GM12878 (cell line): ENCODE measurements at regions not wholly inside any gene's neighbourhood (a gene's known extent, or its start where the extent isn't known, plus 50 kb on each side); places are given as distances from the start of the nearest gene placed in this dataset.

Source experiments
- ATAC-seq: fragments of 200-7000 bp; cut with Tn5 transposase; 3 replicates; pipeline ENCODE4 v1.9.1; 2020; ENCODE audit warnings: mild to moderate bottlenecking, moderate library complexity
- BruUV-seq: library from RNA; stranded (reverse); fragments of 400-500 nt; replicated peaks from 2 replicates; lab custom pipeline; 2021; lab: Mats Ljungman, UMichigan
- CTCF ChIA-PET: fragments of 300-600 bp; sonication (Branson Sonifier 250); formaldehyde crosslinking; extraction: SDS; loops from one replicate; lab custom pipeline; 2021; ENCODE audit warnings: inconsistent platforms; lab: Yijun Ruan, JAX
- POLR2A ChIA-PET: fragments of 350-600 bp; formaldehyde crosslinking; extraction: SDS; loops from one replicate; lab custom pipeline; 2021; ENCODE audit warnings: inconsistent platforms; lab: Charles Lee
- RAD21 ChIA-PET: fragments of 300-600 bp; sonication (Branson Sonifier 250); formaldehyde crosslinking; loops from one replicate; lab custom pipeline; 2023; ENCODE audit warnings: antibody characterized with exemption; ENCODE audit not compliant: unreplicated experiment; lab: Charles Lee
- SMC1A ChIA-PET: fragments of 300-600 bp; sonication (Branson Sonifier 250); formaldehyde crosslinking; loops from one replicate; lab custom pipeline; 2023; ENCODE audit not compliant: unreplicated experiment, uncharacterized antibody; lab: Charles Lee
- DNase-seq: peaks from one replicate; pipeline ENCODE4 v3.0.0-alpha.2; 2011; ENCODE audit warnings: low read depth, low spot score
- FAIRE-seq: peaks from 3 replicates; lab custom pipeline; 2011; peaks lifted over from hg19 to GRCh38; lab: Jason Lieb, UNC
- H2AFZ ChIP-seq: 2 replicates; pipeline ENCODE4 v1.6.0; 2011; ENCODE audit warnings: low read depth, low read length, control low read depth; ENCODE audit not compliant: control insufficient read depth
- H3K27ac ChIP-seq: 2 replicates; pipeline ENCODE4 v1.5.1; 2011; ENCODE audit warnings: control low read depth; ENCODE audit not compliant: control insufficient read depth, insufficient read depth
- H3K27me3 ChIP-seq, 2 experiments: replicated peaks in 1 of 2; 2 replicates each; pipeline versions ENCODE4 v1.6.0 to v1.6.1; 2011; ENCODE audit warnings: low read length in 1 of 2; ENCODE audit not compliant: control insufficient read depth in 2 of 2, insufficient read depth in 2 of 2
- H3K36me3 ChIP-seq, 2 experiments: 2 replicates each; pipeline ENCODE4 v1.5.1; 2011; ENCODE audit warnings: low read length in 1 of 2; ENCODE audit not compliant: control insufficient read depth in 2 of 2, insufficient read depth in 2 of 2
- H3K4me1 ChIP-seq: 2 replicates; pipeline ENCODE4 v1.6.1; 2011; ENCODE audit warnings: mild to moderate bottlenecking, low read length, moderate library complexity, mixed read lengths; ENCODE audit not compliant: control insufficient read depth, insufficient read depth
- H3K4me2 ChIP-seq: 2 replicates; pipeline ENCODE4 v1.6.0; 2011; ENCODE audit warnings: control low read depth; ENCODE audit not compliant: control insufficient read depth, insufficient read depth
- H3K4me3 ChIP-seq: fragments of 200-600 bp; sonication (generic); 2 replicates; pipeline ENCODE4 v1.5.1; 2016
- H3K79me2 ChIP-seq: 2 replicates; pipeline ENCODE4 v1.6.0; 2011; ENCODE audit warnings: low read length; ENCODE audit not compliant: control insufficient read depth, insufficient read depth
- H3K9ac ChIP-seq: 2 replicates; pipeline ENCODE4 v1.8.0; 2011; ENCODE audit warnings: low read length, control low read depth, mixed read lengths; ENCODE audit not compliant: control insufficient read depth, insufficient read depth
- H3K9me3 ChIP-seq: replicated peaks from 3 replicates; pipeline ENCODE4 v1.5.1; 2011; ENCODE audit warnings: mild to moderate bottlenecking, low read length; ENCODE audit not compliant: control insufficient read depth, insufficient read depth
- H4K20me1 ChIP-seq: 2 replicates; pipeline ENCODE4 v1.6.0; 2011; ENCODE audit not compliant: control insufficient read depth, insufficient read depth
- ATF2 ChIP-seq: IDR thresholded peaks from 2 replicates; pipeline ENCODE4 v1.6.1; 2012; ENCODE audit warnings: low read length, inconsistent platforms
- BACH1 ChIP-seq: fragments of 450-650 bp; IDR thresholded peaks from 2 replicates; pipeline ENCODE4 v1.6.1; 2017; ENCODE audit warnings: mild to moderate bottlenecking, borderline replicate concordance
- BCL3 ChIP-seq: IDR thresholded peaks from 2 replicates; pipeline ENCODE4 v1.6.1; 2011; ENCODE audit warnings: borderline replicate concordance, low read depth, mild to moderate bottlenecking, moderate library complexity, low read length; ENCODE audit not compliant: insufficient read depth, poor library complexity, severe bottlenecking
- CBX3 ChIP-seq: fragments of 200-600 bp; sonication (generic); IDR thresholded peaks from 2 replicates; pipeline ENCODE4 v1.6.1; 2016; ENCODE audit warnings: low read depth, borderline replicate concordance
- CHD4 ChIP-seq: fragments of 200-600 bp; sonication (generic); IDR thresholded peaks from 2 replicates; pipeline ENCODE4 v1.6.1; 2016; ENCODE audit warnings: mild to moderate bottlenecking
- ESRRA ChIP-seq: IDR thresholded peaks from 2 replicates; pipeline ENCODE4 v1.6.1; 2012; ENCODE audit warnings: mild to moderate bottlenecking, low read length, improper control_type of control experiment
- ETV6 ChIP-seq, 2 experiments: fragments of 450-650 bp in 1 of 2; IDR thresholded peaks in 1 of 2; conservative IDR thresholded peaks in 1 of 2; 2 replicates each; pipeline ENCODE4 v1.6.1; 2014; ENCODE audit warnings: antibody characterized with exemption in 1 of 2, borderline replicate concordance in 1 of 2, low read depth in 1 of 2, mild to moderate bottlenecking in 1 of 2, moderate library complexity in 1 of 2
- LARP7 ChIP-seq: fragments of 450-650 bp; IDR thresholded peaks from 2 replicates; pipeline ENCODE4 v1.6.1; 2017; ENCODE audit warnings: mild to moderate bottlenecking
- MEF2A ChIP-seq: IDR thresholded peaks from 2 replicates; pipeline ENCODE4 v1.6.1; 2011; ENCODE audit warnings: low read depth, mild to moderate bottlenecking, low read length, moderate library complexity; ENCODE audit not compliant: insufficient read depth
- RAD21 ChIP-seq: IDR thresholded peaks from 2 replicates; pipeline ENCODE4 v1.6.1; 2011; ENCODE audit warnings: mild to moderate bottlenecking, low read depth, low read length, moderate library complexity; ENCODE audit not compliant: insufficient read depth
- RCOR1 ChIP-seq: conservative IDR thresholded peaks from 2 replicates; pipeline ENCODE4 v1.6.1; 2012; ENCODE audit warnings: low read depth, low read length, improper control_type of control experiment
- SMARCA5 ChIP-seq: fragments of 450-650 bp; IDR thresholded peaks from 2 replicates; pipeline ENCODE4 v1.6.1; 2017; ENCODE audit warnings: mild to moderate bottlenecking
- YBX1 ChIP-seq: fragments of 450-650 bp; IDR thresholded peaks from 2 replicates; pipeline ENCODE4 v1.6.1; 2016; ENCODE audit warnings: antibody characterized with exemption
- ZNF274 ChIP-seq: IDR thresholded peaks from one replicate; pipeline ENCODE4 v1.8.0; 2011; ENCODE audit not compliant: insufficient read length, insufficient read depth
- ZZZ3 ChIP-seq: IDR thresholded peaks from 2 replicates; pipeline ENCODE4 v1.6.1; 2011; ENCODE audit warnings: low read depth; ENCODE audit not compliant: control insufficient read depth, insufficient read length
- WGBS: methylation state at CpG from one replicate; pipeline ENCODE4 v1.1.6; 2016; ENCODE audit warnings: low lambda C conversion rate; ENCODE audit not compliant: insufficient replicate concordance, insufficient coverage; ENCODE audit errors: missing lambda C conversion rate; 5-methylcytosine and 5-hydroxymethylcytosine counted together
- in situ Hi-C: fragments of 300-500 bp; cut with MboI; formaldehyde crosslinking; loops from 9 replicates; pipeline ENCODE4 v1.14.3; 2018; ENCODE audit warnings: mixed read lengths
- intact Hi-C: fragments of 100-400 bp; cut with micrococcal nuclease; formaldehyde crosslinking; loops from one replicate; pipeline ENCODE4 v1.14.2; 2022; ENCODE audit not compliant: unreplicated experiment
- TF ChIP-seq, protein P1 (sequence below): fragments of 450-650 bp; IDR thresholded peaks from 2 replicates; pipeline ENCODE4 v1.6.1; 2017; ENCODE audit warnings: mild to moderate bottlenecking, moderate library complexity
- TF ChIP-seq, protein P2 (sequence below), 3 experiments: IDR thresholded peaks in 2 of 3; conservative IDR thresholded peaks in 1 of 3; 2 replicates each; pipeline ENCODE4 v1.5.1; 2011; ENCODE audit warnings: low read depth in 3 of 3, low read length in 3 of 3, mild to moderate bottlenecking in 3 of 3, control low read depth in 2 of 3, moderate library complexity in 2 of 3, inconsistent platforms in 1 of 3, mixed read lengths in 1 of 3; ENCODE audit not compliant: control insufficient read depth in 2 of 3, insufficient read depth in 1 of 3; ENCODE audit errors: extremely low read depth in 1 of 3

DNA sequence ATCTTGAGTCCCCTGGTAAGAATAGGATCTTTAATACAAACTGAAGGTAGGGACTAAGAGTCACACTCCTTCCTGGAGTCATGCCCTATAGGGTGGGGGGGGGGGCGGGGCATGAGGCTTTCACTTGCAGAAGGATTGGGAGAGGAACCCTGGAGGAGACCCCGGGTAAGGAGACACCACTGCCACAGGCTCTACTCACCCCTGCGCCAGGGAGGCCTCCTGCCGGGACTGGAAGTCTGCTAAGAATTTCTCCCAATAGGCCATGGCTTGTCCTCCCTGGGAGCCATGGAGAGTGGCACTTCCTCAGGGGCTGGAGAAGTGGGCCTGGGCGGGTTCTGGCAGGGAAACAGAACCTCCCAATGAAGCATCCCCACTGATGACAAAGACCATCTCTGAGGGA, 645.3 kb upstream of the RAB6C start:
- H3K27ac ChIP-seq = no peak overlapping the region
- no TSS peak for BruUV-seq
- H2AFZ ChIP-seq = no peak overlapping the region
- H3K27me3 ChIP-seq = no peaks in the 10 kb centered on the region
- ATAC-seq (no peak), DNase-seq (no peak), FAIRE-seq (no peak)
- no peaks in the 10 kb centered on the region for H4K20me1 ChIP-seq
- no peaks in the 10 kb centered on the region for H3K4me1 ChIP-seq
- ChIA-PET POLR2A (no interaction called here), RAD21 (no interaction called here), SMC1A (interaction anchor here (0.6 kb wide), 1 partner anchor 41 kb away, joined by 3 read pairs; no protein-coding TSS in a partner anchor), CTCF (interaction anchor here (1.3 kb wide), 1 partner anchor 11 kb away, joined by 3 read pairs; no protein-coding TSS in a partner anchor)
- in situ Hi-C loops (no loop called here), intact Hi-C loops (no loop called here)
- WGBS = 43% methylated on average over 4 of the region's 5 CpGs
- no peak overlapping the region for H3K4me3 ChIP-seq
- no peaks in the 10 kb centered on the region for H3K79me2 ChIP-seq
- H3K9me3 ChIP-seq = no peaks in the 10 kb centered on the region; the same call in 1 of the 3 replicates
- no peak overlapping the region for H3K9ac ChIP-seq
- H3K4me2 ChIP-seq = no peak overlapping the region
- H3K36me3 ChIP-seq = no peaks in the 10 kb centered on the region
- TF ChIP-seq ZNF274 = no peak
- TF ChIP-seq ETV6 (conservative IDR thresholded peaks at IDR 0.05 in 1 of 2, IDR thresholded peaks at IDR 0.05 in 1 of 2; ENCODE audit: borderline replicate concordance in 1 of 2, low read depth in 1 of 2) = no peak
- no peak for TF ChIP-seq BCL3
- TF ChIP-seq ATF2 = no peak
- TF ChIP-seq, protein P1, sequence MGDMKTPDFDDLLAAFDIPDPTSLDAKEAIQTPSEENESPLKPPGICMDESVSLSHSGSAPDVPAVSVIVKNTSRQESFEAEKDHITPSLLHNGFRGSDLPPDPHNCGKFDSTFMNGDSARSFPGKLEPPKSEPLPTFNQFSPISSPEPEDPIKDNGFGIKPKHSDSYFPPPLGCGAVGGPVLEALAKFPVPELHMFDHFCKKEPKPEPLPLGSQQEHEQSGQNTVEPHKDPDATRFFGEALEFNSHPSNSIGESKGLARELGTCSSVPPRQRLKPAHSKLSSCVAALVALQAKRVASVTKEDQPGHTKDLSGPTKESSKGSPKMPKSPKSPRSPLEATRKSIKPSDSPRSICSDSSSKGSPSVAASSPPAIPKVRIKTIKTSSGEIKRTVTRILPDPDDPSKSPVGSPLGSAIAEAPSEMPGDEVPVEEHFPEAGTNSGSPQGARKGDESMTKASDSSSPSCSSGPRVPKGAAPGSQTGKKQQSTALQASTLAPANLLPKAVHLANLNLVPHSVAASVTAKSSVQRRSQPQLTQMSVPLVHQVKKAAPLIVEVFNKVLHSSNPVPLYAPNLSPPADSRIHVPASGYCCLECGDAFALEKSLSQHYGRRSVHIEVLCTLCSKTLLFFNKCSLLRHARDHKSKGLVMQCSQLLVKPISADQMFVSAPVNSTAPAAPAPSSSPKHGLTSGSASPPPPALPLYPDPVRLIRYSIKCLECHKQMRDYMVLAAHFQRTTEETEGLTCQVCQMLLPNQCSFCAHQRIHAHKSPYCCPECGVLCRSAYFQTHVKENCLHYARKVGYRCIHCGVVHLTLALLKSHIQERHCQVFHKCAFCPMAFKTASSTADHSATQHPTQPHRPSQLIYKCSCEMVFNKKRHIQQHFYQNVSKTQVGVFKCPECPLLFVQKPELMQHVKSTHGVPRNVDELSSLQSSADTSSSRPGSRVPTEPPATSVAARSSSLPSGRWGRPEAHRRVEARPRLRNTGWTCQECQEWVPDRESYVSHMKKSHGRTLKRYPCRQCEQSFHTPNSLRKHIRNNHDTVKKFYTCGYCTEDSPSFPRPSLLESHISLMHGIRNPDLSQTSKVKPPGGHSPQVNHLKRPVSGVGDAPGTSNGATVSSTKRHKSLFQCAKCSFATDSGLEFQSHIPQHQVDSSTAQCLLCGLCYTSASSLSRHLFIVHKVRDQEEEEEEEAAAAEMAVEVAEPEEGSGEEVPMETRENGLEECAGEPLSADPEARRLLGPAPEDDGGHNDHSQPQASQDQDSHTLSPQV = no peak
- TF ChIP-seq RCOR1 = no peak
- no peak for TF ChIP-seq ZZZ3
- TF ChIP-seq YBX1 = no peak
- TF ChIP-seq CHD4 = no peak
- TF ChIP-seq BACH1 = no peak
- no peak for TF ChIP-seq ESRRA
- no peak for TF ChIP-seq CBX3
- TF ChIP-seq RAD21 = no peak
- TF ChIP-seq SMARCA5 = no peak
- no peak for TF ChIP-seq LARP7
- TF ChIP-seq MEF2A = no peak
- TF ChIP-seq, protein P2, sequence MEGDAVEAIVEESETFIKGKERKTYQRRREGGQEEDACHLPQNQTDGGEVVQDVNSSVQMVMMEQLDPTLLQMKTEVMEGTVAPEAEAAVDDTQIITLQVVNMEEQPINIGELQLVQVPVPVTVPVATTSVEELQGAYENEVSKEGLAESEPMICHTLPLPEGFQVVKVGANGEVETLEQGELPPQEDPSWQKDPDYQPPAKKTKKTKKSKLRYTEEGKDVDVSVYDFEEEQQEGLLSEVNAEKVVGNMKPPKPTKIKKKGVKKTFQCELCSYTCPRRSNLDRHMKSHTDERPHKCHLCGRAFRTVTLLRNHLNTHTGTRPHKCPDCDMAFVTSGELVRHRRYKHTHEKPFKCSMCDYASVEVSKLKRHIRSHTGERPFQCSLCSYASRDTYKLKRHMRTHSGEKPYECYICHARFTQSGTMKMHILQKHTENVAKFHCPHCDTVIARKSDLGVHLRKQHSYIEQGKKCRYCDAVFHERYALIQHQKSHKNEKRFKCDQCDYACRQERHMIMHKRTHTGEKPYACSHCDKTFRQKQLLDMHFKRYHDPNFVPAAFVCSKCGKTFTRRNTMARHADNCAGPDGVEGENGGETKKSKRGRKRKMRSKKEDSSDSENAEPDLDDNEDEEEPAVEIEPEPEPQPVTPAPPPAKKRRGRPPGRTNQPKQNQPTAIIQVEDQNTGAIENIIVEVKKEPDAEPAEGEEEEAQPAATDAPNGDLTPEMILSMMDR (IDR thresholded peaks at IDR 0.05 in 2 of 3, conservative IDR thresholded peaks at IDR 0.05 in 1 of 3; ENCODE audit: control insufficient read depth in 2 of 3, extremely low read depth in 1 of 3, insufficient read depth in 1 of 3, low read depth in 3 of 3, low read length in 3 of 3) = no peak
